ENCODE measurements at regions not wholly inside any gene's neighbourhood (a gene's known extent, or its start where the extent isn't known, plus 50 kb on each side); places are given as distances from the start of the nearest gene placed in this dataset.
"Not testable (repeated sequence)": the region's sequence is repeated elsewhere in the genome, so short reads cannot be mapped to it uniquely, and the experiment has no call there.

- Histone ChIP-seq H3K36me3 (ENCODE audit: control insufficient read depth, insufficient read depth, low read length) (no peaks in the 10 kb centered on the region), H3K4me3 (ENCODE audit: low read length) (no peak overlapping the region), H3K27me3 (ENCODE audit: control insufficient read depth, insufficient read depth, low read length) (no peaks in the 10 kb centered on the region), H3K4me1 (ENCODE audit: control insufficient read depth, insufficient read depth, low read length) (no peaks in the 10 kb centered on the region), H3K27ac (ENCODE audit: low read length) (no peak overlapping the region), H3K9me3 (ENCODE audit: control insufficient read depth, low read depth, low read length) (no peaks in the 10 kb centered on the region)
- no peak for DNase-seq
- 43% methylated on average over 1 of the region's 3 CpGs for WGBS (ENCODE audit: insufficient coverage, low lambda C conversion rate)
These were observed 1066.5 kb downstream of the PLOD2 start for GRCh38 chr3:145094355-145094941.

- not testable (repeated sequence) for H3K27ac ChIP-seq (ENCODE audit: low read length); H3K9me3 ChIP-seq (ENCODE audit: control insufficient read depth, low read depth, low read length); H3K27me3 ChIP-seq (ENCODE audit: control insufficient read depth, insufficient read depth, low read length); H3K36me3 ChIP-seq (ENCODE audit: control insufficient read depth, insufficient read depth, low read length); DNase-seq; H3K4me1 ChIP-seq (ENCODE audit: control insufficient read depth, insufficient read depth, low read length); H3K4me3 ChIP-seq (ENCODE audit: low read length)
- WGBS (ENCODE audit: insufficient coverage, low lambda C conversion rate) = no CpG with 5 or more reads among the region's 5 CpGs
These were observed 1049.8 kb downstream of the PLOD2 start for GRCh38 chr3:145111141-145111540.

- H3K36me3 ChIP-seq (ENCODE audit: control insufficient read depth, insufficient read depth, low read length) = no peaks in the 10 kb centered on the region
- no peaks in the 10 kb centered on the region for H3K27me3 ChIP-seq (ENCODE audit: control insufficient read depth, insufficient read depth, low read length)
- no peaks in the 10 kb centered on the region for H3K9me3 ChIP-seq (ENCODE audit: control insufficient read depth, low read depth, low read length)
- no peaks in the 10 kb centered on the region for H3K4me1 ChIP-seq (ENCODE audit: control insufficient read depth, insufficient read depth, low read length)
- DNase-seq = no peak
- H3K4me3 ChIP-seq (ENCODE audit: low read length) = no peak overlapping the region
- no CpG with 5 or more reads among the region's 4 CpGs for WGBS (ENCODE audit: insufficient coverage, low lambda C conversion rate)
- no peak overlapping the region for H3K27ac ChIP-seq (ENCODE audit: low read length)
These were observed 1044.2 kb downstream of the PLOD2 start for GRCh38 chr3:145116769-145117168.

- no peaks in the 10 kb centered on the region for H3K9me3 ChIP-seq (ENCODE audit: control insufficient read depth, low read depth, low read length)
- no CpG with 5 or more reads among the region's 1 CpG for WGBS (ENCODE audit: insufficient coverage, low lambda C conversion rate)
- no peak overlapping the region for H3K27ac ChIP-seq (ENCODE audit: low read length)
- no peak for DNase-seq
- no peak overlapping the region for H3K4me3 ChIP-seq (ENCODE audit: low read length)
- no peaks in the 10 kb centered on the region for H3K27me3 ChIP-seq (ENCODE audit: control insufficient read depth, insufficient read depth, low read length)
- no peaks in the 10 kb centered on the region for H3K36me3 ChIP-seq (ENCODE audit: control insufficient read depth, insufficient read depth, low read length)
- H3K4me1 ChIP-seq (ENCODE audit: control insufficient read depth, insufficient read depth, low read length) = no peaks in the 10 kb centered on the region
These were observed 1042.7 kb downstream of the PLOD2 start for GRCh38 chr3:145118303-145118702.

GRCh38 chr3:145124900-145125678 is 1035.9 kb downstream of the PLOD2 start:
- WGBS (ENCODE audit: insufficient coverage, low lambda C conversion rate) = 100% methylated on average over 4 of the region's 4 CpGs
- Histone ChIP-seq H3K36me3 (ENCODE audit: control insufficient read depth, insufficient read depth, low read length) (no peaks in the 10 kb centered on the region), H3K27ac (ENCODE audit: low read length) (no peak overlapping the region), H3K4me1 (ENCODE audit: control insufficient read depth, insufficient read depth, low read length) (no peaks in the 10 kb centered on the region), H3K9me3 (ENCODE audit: control insufficient read depth, low read depth, low read length) (no peaks in the 10 kb centered on the region), H3K4me3 (ENCODE audit: low read length) (no peak overlapping the region), H3K27me3 (ENCODE audit: control insufficient read depth, insufficient read depth, low read length) (no peaks in the 10 kb centered on the region)
- no peak for DNase-seq

- no peak for DNase-seq
- H3K4me1 ChIP-seq (ENCODE audit: control insufficient read depth, insufficient read depth, low read length) = no peaks in the 10 kb centered on the region
- no peak overlapping the region for H3K27ac ChIP-seq (ENCODE audit: low read length)
- no peaks in the 10 kb centered on the region for H3K9me3 ChIP-seq (ENCODE audit: control insufficient read depth, low read depth, low read length)
- no peak overlapping the region for H3K4me3 ChIP-seq (ENCODE audit: low read length)
- WGBS (ENCODE audit: insufficient coverage, low lambda C conversion rate) = 100% methylated on average over 1 of the region's 2 CpGs
- H3K27me3 ChIP-seq (ENCODE audit: control insufficient read depth, insufficient read depth, low read length) = no peaks in the 10 kb centered on the region
- no peaks in the 10 kb centered on the region for H3K36me3 ChIP-seq (ENCODE audit: control insufficient read depth, insufficient read depth, low read length)
These were observed 1027.7 kb downstream of the PLOD2 start for GRCh38 chr3:145133281-145133680.

GRCh38 chr3:145134738-145135137 is 1026.2 kb downstream of the PLOD2 start:
- Histone ChIP-seq H3K27me3 (ENCODE audit: control insufficient read depth, insufficient read depth, low read length) (no peaks in the 10 kb centered on the region), H3K9me3 (ENCODE audit: control insufficient read depth, low read depth, low read length) (no peaks in the 10 kb centered on the region), H3K4me3 (ENCODE audit: low read length) (no peak overlapping the region), H3K27ac (ENCODE audit: low read length) (no peak overlapping the region), H3K36me3 (ENCODE audit: control insufficient read depth, insufficient read depth, low read length) (no peaks in the 10 kb centered on the region), H3K4me1 (ENCODE audit: control insufficient read depth, insufficient read depth, low read length) (no peaks in the 10 kb centered on the region)
- DNase-seq = no peak
- 100% methylated on average over 1 of the region's 2 CpGs for WGBS (ENCODE audit: insufficient coverage, low lambda C conversion rate)

GRCh38 chr3:145144361-145144760 is 1016.6 kb downstream of the PLOD2 start:
- H3K4me3 ChIP-seq (ENCODE audit: low read length) = no peak overlapping the region
- WGBS (ENCODE audit: insufficient coverage, low lambda C conversion rate) = no CpG with 5 or more reads among the region's 3 CpGs
- no peak overlapping the region for H3K27ac ChIP-seq (ENCODE audit: low read length)
- no peaks in the 10 kb centered on the region for H3K9me3 ChIP-seq (ENCODE audit: control insufficient read depth, low read depth, low read length)
- H3K4me1 ChIP-seq (ENCODE audit: control insufficient read depth, insufficient read depth, low read length) = no peaks in the 10 kb centered on the region
- no peak for DNase-seq
- H3K27me3 ChIP-seq (ENCODE audit: control insufficient read depth, insufficient read depth, low read length) = no peaks in the 10 kb centered on the region
- no peaks in the 10 kb centered on the region for H3K36me3 ChIP-seq (ENCODE audit: control insufficient read depth, insufficient read depth, low read length)

GRCh38 chr3:145145461-145145860 is 1015.5 kb downstream of the PLOD2 start:
- no peaks in the 10 kb centered on the region for H3K4me1 ChIP-seq (ENCODE audit: control insufficient read depth, insufficient read depth, low read length)
- WGBS (ENCODE audit: insufficient coverage, low lambda C conversion rate) = 0% methylated on average over 1 of the region's 1 CpG
- no peaks in the 10 kb centered on the region for H3K27me3 ChIP-seq (ENCODE audit: control insufficient read depth, insufficient read depth, low read length)

GRCh38 chr3:145159640-145160039 is 1001.3 kb downstream of the PLOD2 start:
- Histone ChIP-seq H3K27me3 (ENCODE audit: control insufficient read depth, insufficient read depth, low read length) (no peaks in the 10 kb centered on the region), H3K9me3 (ENCODE audit: control insufficient read depth, low read depth, low read length) (no peaks in the 10 kb centered on the region), H3K4me1 (ENCODE audit: control insufficient read depth, insufficient read depth, low read length) (no peaks in the 10 kb centered on the region), H3K36me3 (ENCODE audit: control insufficient read depth, insufficient read depth, low read length) (no peaks in the 10 kb centered on the region), H3K4me3 (ENCODE audit: low read length) (no peak overlapping the region), H3K27ac (ENCODE audit: low read length) (no peak overlapping the region)
- no peak for DNase-seq

More at GRCh38 chr3:145145461-145145860, 1015.5 kb downstream of the PLOD2 start:
- H3K36me3 ChIP-seq (ENCODE audit: control insufficient read depth, insufficient read depth, low read length) = no peaks in the 10 kb centered on the region
- H3K4me3 ChIP-seq (ENCODE audit: low read length) = no peak overlapping the region
- no peaks in the 10 kb centered on the region for H3K9me3 ChIP-seq (ENCODE audit: control insufficient read depth, low read depth, low read length)
- no peak for DNase-seq
- H3K27ac ChIP-seq (ENCODE audit: low read length) = no peak overlapping the region

GRCh38 chr3:145170121-145170520 is 990.9 kb downstream of the PLOD2 start:
- Histone ChIP-seq H3K4me3 (ENCODE audit: low read length) (no peak overlapping the region), H3K27me3 (ENCODE audit: control insufficient read depth, insufficient read depth, low read length) (no peaks in the 10 kb centered on the region), H3K4me1 (ENCODE audit: control insufficient read depth, insufficient read depth, low read length) (no peaks in the 10 kb centered on the region), H3K27ac (ENCODE audit: low read length) (no peak overlapping the region), H3K9me3 (ENCODE audit: control insufficient read depth, low read depth, low read length) (no peaks in the 10 kb centered on the region), H3K36me3 (ENCODE audit: control insufficient read depth, insufficient read depth, low read length) (no peaks in the 10 kb centered on the region)
- WGBS (ENCODE audit: insufficient coverage, low lambda C conversion rate) = no CpG with 5 or more reads among the region's 2 CpGs
- no peak for DNase-seq

Measured in large intestine (tissue), 3 donors.